H1 (cell line): ENCODE measurements at regions not wholly inside any gene's neighbourhood (a gene's known extent, or its start where the extent isn't known, plus 50 kb on each side); places are given as distances from the start of the nearest gene placed in this dataset.

Experiments used
- CTCF ChIA-PET: fragments of 300-600 bp; sonication (Branson Sonifier 250); formaldehyde crosslinking; loops from one replicate; lab custom pipeline; 2021; ENCODE audit not compliant: partially characterized antibody; lab: Charles Lee
- POLR2A ChIA-PET: fragments of 300-600 bp; sonication (Branson Sonifier 250); formaldehyde crosslinking; loops from one replicate; lab custom pipeline; 2021; ENCODE audit warnings: inconsistent platforms; ENCODE audit not compliant: partially characterized antibody; lab: Charles Lee
- DNase-seq, 2 experiments: peaks; one replicate each; pipeline versions ENCODE4 v3.0.0 to v3.0.0-alpha.2; 2010 to 2022; ENCODE audit warnings: low spot score in 2 of 2, low read depth in 1 of 2, mixed read lengths in 1 of 2
- FAIRE-seq: peaks from 2 replicates; lab custom pipeline; 2011; peaks lifted over from hg19 to GRCh38; lab: Jason Lieb, UNC
- H2AFZ ChIP-seq: 2 replicates; pipeline ENCODE4 v1.8.1; 2012; ENCODE audit warnings: low read length, inconsistent platforms
- H2AK5ac ChIP-seq: 2 replicates; pipeline ENCODE4 v1.6.1; 2013; ENCODE audit warnings: low read depth, low read length
- H2BK120ac ChIP-seq: replicated peaks from 2 replicates; pipeline ENCODE3; 2013; ENCODE audit warnings: low read depth, low read length, inconsistent platforms
- H2BK12ac ChIP-seq: 2 replicates; pipeline ENCODE4 v1.6.1; 2013; ENCODE audit warnings: low read depth, low read length
- H2BK15ac ChIP-seq: 2 replicates; pipeline ENCODE4 v1.6.1; 2013; ENCODE audit warnings: low read length
- H2BK20ac ChIP-seq: 2 replicates; pipeline ENCODE4 v1.6.1; 2013; ENCODE audit warnings: low read length
- H2BK5ac ChIP-seq: 2 replicates; pipeline ENCODE4 v1.6.1; 2013; ENCODE audit warnings: low read depth, low read length
- H3K14ac ChIP-seq: 2 replicates; pipeline ENCODE4 v1.6.1; 2013; ENCODE audit warnings: inconsistent platforms; ENCODE audit not compliant: insufficient read length
- H3K18ac ChIP-seq: 2 replicates; pipeline ENCODE4 v1.6.1; 2013; ENCODE audit warnings: low read length; ENCODE audit errors: extremely low read depth
- H3K23ac ChIP-seq: 2 replicates; pipeline ENCODE4 v1.6.1; 2013; ENCODE audit warnings: inconsistent platforms; ENCODE audit not compliant: insufficient read length
- H3K23me2 ChIP-seq: 2 replicates; pipeline ENCODE4 v1.6.1; 2013; ENCODE audit warnings: low read depth, low read length
- H3K27ac ChIP-seq: 2 replicates; pipeline ENCODE4 v1.6.1; 2011; ENCODE audit warnings: low read depth, low read length, inconsistent platforms
- H3K27me3 ChIP-seq, 4 experiments: replicated peaks in 1 of 4; 1 replicate in 1 of 4; 2 replicates in 3 of 4; pipeline versions ENCODE4 v1.6.1 to v1.8.1; 2011 to 2013; ENCODE audit warnings: low read length in 3 of 4, mild to moderate bottlenecking in 3 of 4, inconsistent platforms in 2 of 4, mixed read lengths in 2 of 4, moderate library complexity in 1 of 4; ENCODE audit not compliant: control insufficient read depth in 3 of 4, insufficient read depth in 3 of 4; ENCODE audit errors: extremely low read depth in 1 of 4
- H3K36me3 ChIP-seq, 4 experiments: 2 replicates each; pipeline versions ENCODE4 v1.6.1 to v1.8.1; 2011 to 2013; ENCODE audit warnings: mild to moderate bottlenecking in 4 of 4, low read length in 3 of 4, moderate library complexity in 2 of 4, control low read depth in 1 of 4, inconsistent platforms in 1 of 4; ENCODE audit not compliant: insufficient read depth in 4 of 4, control insufficient read depth in 2 of 4
- H3K4ac ChIP-seq: replicated peaks from 2 replicates; pipeline ENCODE3; 2013; ENCODE audit warnings: low read length, low read depth, mixed read lengths, inconsistent platforms; ENCODE audit not compliant: insufficient read length
- H3K4me1 ChIP-seq, 4 experiments: replicated peaks in 1 of 4; 1 replicate in 1 of 4; 2 replicates in 3 of 4; pipeline versions ENCODE4 v1.6.1 to v1.8.1; 2011 to 2013; ENCODE audit warnings: low read length in 3 of 4, inconsistent platforms in 2 of 4, mixed read lengths in 1 of 4; ENCODE audit not compliant: insufficient read depth in 4 of 4, control insufficient read depth in 3 of 4
- H3K4me2 ChIP-seq, 2 experiments: 2 replicates each; pipeline versions ENCODE4 v1.6.1 to v1.8.1; 2011 to 2013; ENCODE audit warnings: low read depth in 2 of 2, low read length in 2 of 2, control low read depth in 1 of 2, inconsistent platforms in 1 of 2, mild to moderate bottlenecking in 1 of 2; ENCODE audit not compliant: insufficient read depth in 1 of 2
- H3K4me3 ChIP-seq, 4 experiments: fragments of 200-600, 300-600 bp in 1 of 4; sonication (generic), shearing (Covaris generic), sonication (Bioruptor Twin) in 1 of 4; 2 replicates each; pipeline versions ENCODE4 v1.5.1 to v1.8.1; 2011 to 2016; ENCODE audit warnings: low read length in 4 of 4, low read depth in 3 of 4, control low read depth in 2 of 4, inconsistent platforms in 2 of 4, mild to moderate bottlenecking in 2 of 4, mixed read lengths in 1 of 4, moderate library complexity in 1 of 4; ENCODE audit not compliant: insufficient read depth in 2 of 4; ENCODE audit errors: extremely low read depth in 1 of 4
- H3K56ac ChIP-seq: replicated peaks from 2 replicates; pipeline ENCODE3; 2013; ENCODE audit warnings: low read depth, mild to moderate bottlenecking, mixed read lengths, low read length, inconsistent platforms; ENCODE audit not compliant: insufficient read length
- H3K79me1 ChIP-seq: 2 replicates; pipeline ENCODE4 v1.6.1; 2013; ENCODE audit warnings: low read depth, low read length, control low read depth
- H3K79me2 ChIP-seq, 2 experiments: 2 replicates each; pipeline versions ENCODE4 v1.6.1 to v1.8.1; 2012 to 2013; ENCODE audit warnings: low read length in 2 of 2, mild to moderate bottlenecking in 2 of 2, inconsistent platforms in 1 of 2; ENCODE audit not compliant: insufficient read depth in 2 of 2, control insufficient read depth in 1 of 2
- H3K9ac ChIP-seq, 4 experiments: replicated peaks in 1 of 4; 1 replicate in 1 of 4; 2 replicates in 3 of 4; pipeline versions ENCODE4 v1.6.1 to v1.8.1; 2011 to 2013; ENCODE audit warnings: low read depth in 3 of 4, low read length in 3 of 4, control low read depth in 2 of 4, mild to moderate bottlenecking in 2 of 4, moderate library complexity in 2 of 4, inconsistent platforms in 1 of 4; ENCODE audit errors: extremely low read depth in 1 of 4
- H3K9me3 ChIP-seq, 2 experiments: 2 replicates each; pipeline versions ENCODE4 v1.6.1 to v1.8.1; 2012 to 2013; ENCODE audit warnings: mild to moderate bottlenecking in 2 of 2, moderate library complexity in 2 of 2, control low read depth in 1 of 2, inconsistent platforms in 1 of 2, low read depth in 1 of 2, low read length in 1 of 2, mixed read lengths in 1 of 2; ENCODE audit not compliant: insufficient read depth in 2 of 2
- H4K20me1 ChIP-seq, 2 experiments: replicated peaks in 1 of 2; 2 replicates each; pipeline versions ENCODE3 to v1.8.1; 2011 to 2013; ENCODE audit warnings: inconsistent platforms in 2 of 2, low read length in 2 of 2, mild to moderate bottlenecking in 1 of 2; ENCODE audit not compliant: insufficient read depth in 2 of 2, control insufficient read depth in 1 of 2
- H4K5ac ChIP-seq: 2 replicates; pipeline ENCODE4 v1.6.1; 2013; ENCODE audit warnings: low read length, low read depth, mixed read lengths, inconsistent platforms; ENCODE audit not compliant: insufficient read length
- H4K8ac ChIP-seq: 2 replicates; pipeline ENCODE4 v1.8.0; 2013; ENCODE audit warnings: mild to moderate bottlenecking, moderate library complexity, low read length, inconsistent platforms; ENCODE audit not compliant: insufficient read depth; ENCODE audit errors: extremely low read depth
- H4K91ac ChIP-seq: replicated peaks from 2 replicates; pipeline ENCODE3; 2013; ENCODE audit warnings: low read length, mixed read lengths, inconsistent platforms; ENCODE audit not compliant: insufficient read length
- CREB1 ChIP-seq: IDR thresholded peaks from 2 replicates; pipeline ENCODE4 v1.6.1; 2012; ENCODE audit warnings: inconsistent platforms
- EGR1 ChIP-seq: IDR thresholded peaks from 2 replicates; pipeline ENCODE4 v1.6.1; 2011; ENCODE audit warnings: low read depth, low read length, borderline replicate concordance
- JUN ChIP-seq: IDR thresholded peaks from 2 replicates; pipeline ENCODE4 v1.6.1; 2011; ENCODE audit warnings: low read depth, mild to moderate bottlenecking, improper control_type of control experiment, low read length
- POU5F1 ChIP-seq: IDR thresholded peaks from 2 replicates; pipeline ENCODE4 v1.6.1; 2011; ENCODE audit warnings: low read depth, mild to moderate bottlenecking, low read length, moderate library complexity
- WGBS, 2 experiments: shearing (Covaris generic) in 1 of 2; methylation state at CpG; one replicate each; pipeline versions ENCODE4 v1.1.6 to v1.1.7; 2013 to 2015; ENCODE audit warnings: low lambda C conversion rate in 2 of 2, mixed read lengths in 2 of 2, inconsistent platforms in 1 of 2, low coverage in 1 of 2, missing lambda C conversion rate in 1 of 2; ENCODE audit not compliant: insufficient replicate concordance in 2 of 2, insufficient coverage in 1 of 2, insufficient read length in 1 of 2; ENCODE audit errors: extremely low coverage in 1 of 2, missing lambda C conversion rate in 1 of 2; 5-methylcytosine and 5-hydroxymethylcytosine counted together

GRCh38 chr1:199123615-199124014 is 484.8 kb downstream of the PTPRC start:
- 99% methylated on average over 4 of the region's 4 CpGs; no CpG with 5 or more reads in 1 of the 2 experiments for WGBS, 2 experiments
- FAIRE-seq, result no peak

More at GRCh38 chr1:199123615-199124014, 484.8 kb downstream of the PTPRC start:
- H3K23me2 ChIP-seq, result no peaks in the 10 kb centered on the region
- no peaks in the 10 kb centered on the region for H3K79me1 ChIP-seq
- POLR2A ChIA-PET, result no interaction called here
- H3K27ac ChIP-seq, result no peak overlapping the region
- H3K79me2 ChIP-seq, result no peaks in the 10 kb centered on the region
- no peak for TF ChIP-seq POU5F1
- TF ChIP-seq JUN, result no peak
- TF ChIP-seq CREB1, result no peak
- TF ChIP-seq EGR1, result no peak
- H2BK12ac ChIP-seq, result no peak overlapping the region
- H3K23ac ChIP-seq, result no peak overlapping the region
- H2BK120ac ChIP-seq, result no peak overlapping the region
- H3K27me3 ChIP-seq, result no peaks in the 10 kb centered on the region
- H4K91ac ChIP-seq, result no peak overlapping the region
- H2BK20ac ChIP-seq, result no peak overlapping the region
- H3K18ac ChIP-seq, result no peak overlapping the region
- H3K14ac ChIP-seq, result no peak overlapping the region
- no peaks in the 10 kb centered on the region for H3K36me3 ChIP-seq
- no peak overlapping the region for H2BK15ac ChIP-seq
- DNase-seq, result no peak
- H2AK5ac ChIP-seq, result no peak overlapping the region
- H3K9me3 ChIP-seq, result no peaks in the 10 kb centered on the region
- no peak overlapping the region for H3K4me2 ChIP-seq
- no peak overlapping the region for H3K4me3 ChIP-seq
- no peaks in the 10 kb centered on the region for H4K20me1 ChIP-seq
- CTCF ChIA-PET, result interaction anchor here (0.6 to 2.2 kb wide), 5 partner anchors 10 to 864 kb away, joined by 3 to 14 read pairs (median 5); no protein-coding TSS in a partner anchor
- H3K56ac ChIP-seq, result no peak overlapping the region
- no peak overlapping the region for H4K5ac ChIP-seq
- H4K8ac ChIP-seq, result no peak overlapping the region
- no peak overlapping the region for H3K4ac ChIP-seq
- H3K4me1 ChIP-seq, result no peaks in the 10 kb centered on the region
- no peak overlapping the region for H2BK5ac ChIP-seq
- no peak overlapping the region for H2AFZ ChIP-seq
- no peak overlapping the region for H3K9ac ChIP-seq
